BJ (cell line): ENCODE measurements at regions not wholly inside any gene's neighbourhood (a gene's known extent, or its start where the extent isn't known, plus 50 kb on each side); places are given as distances from the start of the nearest gene placed in this dataset.

Source experiments
- CTCF ChIA-PET: fragments of 350-600 bp; formaldehyde crosslinking; extraction: SDS; loops from one replicate; lab custom pipeline; 2021; ENCODE audit warnings: antibody characterized with exemption, inconsistent platforms; lab: Yijun Ruan, JAX
- POLR2A ChIA-PET: fragments of 300-600 bp; sonication (Branson Sonifier 250); formaldehyde crosslinking; extraction: SDS; loops from one replicate; lab custom pipeline; 2021; ENCODE audit warnings: antibody characterized with exemption; lab: Charles Lee
- DNase-seq: peaks from one replicate; pipeline ENCODE4 v3.0.0-alpha.2; 2011; ENCODE audit warnings: low read depth
- H3K27me3 ChIP-seq: 2 replicates; pipeline ENCODE4 v1.6.0; 2011; ENCODE audit warnings: low read length; ENCODE audit not compliant: control insufficient read depth, insufficient read depth
- H3K36me3 ChIP-seq: 2 replicates; pipeline ENCODE4 v1.5.1; 2011; ENCODE audit warnings: low read length; ENCODE audit not compliant: control insufficient read depth, insufficient read depth
- H3K4me3 ChIP-seq: 2 replicates; pipeline ENCODE4 v1.5.1; 2011; ENCODE audit warnings: low read depth, mild to moderate bottlenecking, control low read depth, low read length
- CTCF ChIP-seq: IDR thresholded peaks from 2 replicates; pipeline ENCODE4 v1.5.1; 2011; ENCODE audit warnings: low read depth, mild to moderate bottlenecking, control low read depth, inconsistent platforms, low read length, moderate library complexity; ENCODE audit not compliant: insufficient read depth

- Histone ChIP-seq H3K36me3 (no peaks in the 10 kb centered on the region), H3K4me3 (no peak overlapping the region), H3K27me3 (no peaks in the 10 kb centered on the region)
- ChIA-PET POLR2A (no interaction called here), CTCF (no interaction called here)
- no peak for TF ChIP-seq CTCF
- DNase-seq = no peak
Observed at GRCh38 chr1:193538003-193538354, 351.6 kb upstream of the B3GALT2 start.

- Histone ChIP-seq H3K36me3 (no peaks in the 10 kb centered on the region), H3K27me3 (no peaks in the 10 kb centered on the region), H3K4me3 (no peak overlapping the region)
- TF ChIP-seq CTCF = no peak
- ChIA-PET POLR2A (no interaction called here), CTCF (no interaction called here)
- DNase-seq = no peak
Observed at GRCh38 chr1:193537266-193538002, 351.0 kb upstream of the B3GALT2 start.

GRCh38 chr1:193533853-193534252 lies 347.4 kb upstream of the B3GALT2 start:
- no peak for TF ChIP-seq CTCF
- CTCF ChIA-PET = no interaction called here
- no peaks in the 10 kb centered on the region for H3K27me3 ChIP-seq
- H3K36me3 ChIP-seq = no peaks in the 10 kb centered on the region
- DNase-seq = no peak
- no peak overlapping the region for H3K4me3 ChIP-seq
- POLR2A ChIA-PET = no interaction called here

GRCh38 chr1:193525917-193526710 lies 339.7 kb upstream of the B3GALT2 start:
- no peak for DNase-seq
- Histone ChIP-seq H3K4me3 (no peak overlapping the region), H3K27me3 (no peaks in the 10 kb centered on the region), H3K36me3 (no peaks in the 10 kb centered on the region)
- ChIA-PET POLR2A (no interaction called here), CTCF (no interaction called here)
- no peak for TF ChIP-seq CTCF

- Histone ChIP-seq H3K36me3 (no peaks in the 10 kb centered on the region), H3K4me3 (no peak overlapping the region), H3K27me3 (no peaks in the 10 kb centered on the region)
- CTCF ChIA-PET = no interaction called here
- POLR2A ChIA-PET = no interaction called here
- no peak for DNase-seq
- TF ChIP-seq CTCF = no peak
Observed at GRCh38 chr1:193525411-193525810, 339.0 kb upstream of the B3GALT2 start.
